Tibial nerve (tissue), 4 donors: ENCODE measurements at regions not wholly inside any gene's neighbourhood (a gene's known extent, or its start where the extent isn't known, plus 50 kb on each side); places are given as distances from the start of the nearest gene placed in this dataset.

Experiments used
- DNase-seq, 2 donors: peaks; one replicate each; pipeline ENCODE4 v3.0.0-alpha.2; 2019; ENCODE audit warnings: low spot score in 2 of 2
- H3K27ac ChIP-seq, 4 donors: fragments of 200-600 bp; sonication (generic) in 3 of 4; one replicate each; pipeline ENCODE4 v1.5.1; 2017 to 2019; ENCODE audit warnings: mild to moderate bottlenecking in 1 of 4
- H3K27me3 ChIP-seq, 2 donors: fragments of 200-600 bp; sonication (generic) in 1 of 2; one replicate each; pipeline versions ENCODE4 v1.5.1 to v1.6.0; 2017 to 2019
- H3K36me3 ChIP-seq, 3 donors: fragments of 200-600 bp; sonication (generic); one replicate each; pipeline ENCODE4 v1.5.1; 2018 to 2019
- H3K4me1 ChIP-seq, 4 donors: fragments of 200-600 bp; sonication (generic) in 3 of 4; one replicate each; pipeline ENCODE4 v1.5.1; 2017 to 2019
- H3K4me3 ChIP-seq, 4 donors: fragments of 200-600 bp; sonication (generic) in 3 of 4; one replicate each; pipeline ENCODE4 v1.5.1; 2017 to 2019; ENCODE audit warnings: mild to moderate bottlenecking in 1 of 4, moderate library complexity in 1 of 4
- H3K9me3 ChIP-seq, 4 donors: fragments of 200-600 bp; sonication (generic) in 3 of 4; one replicate each; pipeline ENCODE4 v1.5.1; 2017 to 2019
- EP300 ChIP-seq, 2 donors: sonication (generic); formaldehyde crosslinking; IDR thresholded peaks; one replicate each; pipeline ENCODE4 v1.6.1; 2017; ENCODE audit warnings: antibody characterized with exemption in 2 of 2, mild to moderate bottlenecking in 1 of 2
- POLR2A ChIP-seq, 2 donors: fragments of 450-650 bp; IDR thresholded peaks; one replicate each; pipeline ENCODE4 v1.6.1; 2017; ENCODE audit warnings: antibody characterized with exemption in 2 of 2, mild to moderate bottlenecking in 2 of 2, moderate library complexity in 2 of 2
- WGBS, 2 donors: methylation state at CpG; one replicate each; pipeline ENCODE4 v1.1.5; 2018; 5-methylcytosine and 5-hydroxymethylcytosine counted together
- TF ChIP-seq, protein P1 (sequence below), 5 experiments: fragments of 200-600 bp in 3 of 5; fragments of 450-650 bp in 2 of 5; sonication (generic) in 3 of 5; IDR thresholded peaks; one replicate each; pipeline ENCODE4 v1.5.1; 2016 to 2019; ENCODE audit warnings: antibody characterized with exemption in 5 of 5, mild to moderate bottlenecking in 3 of 5, moderate library complexity in 2 of 5

DNA sequence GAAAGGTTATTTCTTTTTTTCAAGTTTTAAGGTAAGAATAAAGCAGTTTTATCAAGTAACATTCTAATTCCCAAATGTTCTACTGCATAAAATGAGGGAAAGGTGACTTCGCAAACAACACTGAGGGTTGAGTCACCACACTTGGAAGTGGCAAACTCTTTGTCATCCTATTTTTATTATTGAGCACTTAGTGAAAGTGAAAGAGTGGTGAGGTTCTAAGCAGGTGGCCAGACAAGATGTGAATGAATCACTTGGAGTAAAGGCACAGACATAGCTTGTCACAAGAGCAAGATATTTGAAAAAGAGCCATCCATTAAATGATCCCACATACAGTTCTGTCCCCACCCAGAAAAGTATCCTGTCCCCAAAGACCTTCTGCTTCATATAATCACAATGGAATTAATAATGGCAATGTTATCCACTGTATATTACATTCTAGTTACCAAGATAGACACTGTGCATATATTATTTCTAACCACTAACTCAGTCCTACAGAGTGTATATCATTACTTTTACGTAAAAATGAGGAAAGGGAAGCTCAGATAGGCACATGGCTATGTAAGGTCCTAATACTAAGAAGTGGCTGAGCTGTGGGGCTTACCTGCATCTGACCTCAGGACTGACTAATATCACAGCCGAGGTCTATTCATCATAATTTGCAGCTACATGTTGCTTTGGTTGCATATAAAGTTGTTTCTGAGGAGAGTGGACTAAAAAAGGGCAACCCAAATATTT is 730.4 kb upstream of the MEF2C start:
- WGBS, 2 donors = 93 to 95% methylated on average over 3 of the region's 3 CpGs

DNA sequence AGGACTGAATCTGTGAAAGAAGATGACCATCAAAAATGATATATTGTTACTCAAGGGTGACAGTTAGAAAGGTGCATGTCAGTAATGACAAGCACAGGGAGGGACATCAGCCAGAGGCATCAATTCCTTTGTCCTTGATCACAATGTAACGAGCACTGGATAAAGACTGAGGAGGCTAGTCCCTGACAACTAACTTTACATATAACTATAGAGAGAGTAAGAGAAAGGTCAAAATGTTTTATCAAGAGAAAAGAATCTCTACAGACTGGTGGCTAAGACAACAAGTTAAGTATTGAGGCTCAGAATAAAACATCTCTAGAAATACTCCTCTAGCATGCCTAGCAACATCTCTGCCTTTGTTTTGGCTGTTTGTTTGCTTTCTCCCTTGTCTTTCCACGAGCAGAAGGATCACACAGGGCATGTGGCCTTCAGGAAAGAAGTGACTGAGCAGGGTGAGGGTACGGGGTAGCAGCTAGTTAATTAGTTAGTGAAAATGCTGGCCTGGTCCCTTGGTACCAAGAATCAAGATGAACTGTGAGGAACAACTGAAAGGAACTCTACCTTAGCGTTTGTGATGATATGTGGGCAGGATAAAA is 724.1 kb upstream of the MEF2C start:
- 69 to 71% methylated on average over 4 of the region's 4 CpGs for WGBS, 2 donors
- H3K27ac ChIP-seq = no peak overlapping the region
- H3K4me3 ChIP-seq = no peak overlapping the region
- no peaks in the 10 kb centered on the region for H3K9me3 ChIP-seq
- H3K4me1 ChIP-seq = no peaks in the 10 kb centered on the region
- no peak for TF ChIP-seq EP300 (IDR thresholded peaks at IDR 0.05)
- TF ChIP-seq, protein P1, sequence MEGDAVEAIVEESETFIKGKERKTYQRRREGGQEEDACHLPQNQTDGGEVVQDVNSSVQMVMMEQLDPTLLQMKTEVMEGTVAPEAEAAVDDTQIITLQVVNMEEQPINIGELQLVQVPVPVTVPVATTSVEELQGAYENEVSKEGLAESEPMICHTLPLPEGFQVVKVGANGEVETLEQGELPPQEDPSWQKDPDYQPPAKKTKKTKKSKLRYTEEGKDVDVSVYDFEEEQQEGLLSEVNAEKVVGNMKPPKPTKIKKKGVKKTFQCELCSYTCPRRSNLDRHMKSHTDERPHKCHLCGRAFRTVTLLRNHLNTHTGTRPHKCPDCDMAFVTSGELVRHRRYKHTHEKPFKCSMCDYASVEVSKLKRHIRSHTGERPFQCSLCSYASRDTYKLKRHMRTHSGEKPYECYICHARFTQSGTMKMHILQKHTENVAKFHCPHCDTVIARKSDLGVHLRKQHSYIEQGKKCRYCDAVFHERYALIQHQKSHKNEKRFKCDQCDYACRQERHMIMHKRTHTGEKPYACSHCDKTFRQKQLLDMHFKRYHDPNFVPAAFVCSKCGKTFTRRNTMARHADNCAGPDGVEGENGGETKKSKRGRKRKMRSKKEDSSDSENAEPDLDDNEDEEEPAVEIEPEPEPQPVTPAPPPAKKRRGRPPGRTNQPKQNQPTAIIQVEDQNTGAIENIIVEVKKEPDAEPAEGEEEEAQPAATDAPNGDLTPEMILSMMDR (IDR thresholded peaks at IDR 0.05) = no peak
- TF ChIP-seq POLR2A (IDR thresholded peaks at IDR 0.05) = no peak
- no peaks in the 10 kb centered on the region for H3K27me3 ChIP-seq
- no peaks in the 10 kb centered on the region for H3K36me3 ChIP-seq
- DNase-seq = no peak

More for the DNA sequence above, 730.4 kb upstream of the MEF2C start:
- Histone ChIP-seq H3K27ac (no peak overlapping the region), H3K27me3 (no peaks in the 10 kb centered on the region), H3K9me3 (no peaks in the 10 kb centered on the region), H3K36me3 (no peaks in the 10 kb centered on the region), H3K4me3 (no peak overlapping the region), H3K4me1 (no peaks in the 10 kb centered on the region)
- DNase-seq = no peak
- TF ChIP-seq EP300 (IDR thresholded peaks at IDR 0.05) (no peak), POLR2A (IDR thresholded peaks at IDR 0.05) (no peak)
- TF ChIP-seq, protein P1 (IDR thresholded peaks at IDR 0.05) = no peak

DNA sequence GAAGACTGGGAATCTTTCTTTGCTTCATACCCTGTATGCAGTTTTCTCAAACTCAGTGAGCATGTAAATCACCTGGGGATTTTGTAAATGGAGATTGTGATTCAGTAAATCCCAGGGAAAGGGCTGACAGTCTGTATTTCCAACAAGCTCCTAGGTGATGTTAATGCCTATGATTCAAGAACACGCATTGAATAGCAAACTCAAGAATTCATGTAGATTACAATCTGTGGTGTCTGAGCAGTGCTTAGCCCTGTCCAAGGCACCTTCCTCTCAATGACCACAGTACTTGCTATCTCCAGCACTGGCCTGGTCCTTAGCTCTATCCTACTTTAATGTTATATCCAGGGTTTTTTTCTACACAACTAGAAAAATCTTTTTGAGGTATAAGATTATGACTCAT is 721.4 kb upstream of the MEF2C start:
- H3K4me1 ChIP-seq = no peaks in the 10 kb centered on the region
- no peak overlapping the region for H3K27ac ChIP-seq
- no peaks in the 10 kb centered on the region for H3K36me3 ChIP-seq
- no peaks in the 10 kb centered on the region for H3K27me3 ChIP-seq
- no peak for DNase-seq
- 87 to 89% methylated on average over 1 of the region's 1 CpG for WGBS, 2 donors
- H3K4me3 ChIP-seq = no peak overlapping the region
- no peaks in the 10 kb centered on the region for H3K9me3 ChIP-seq
- no peak for TF ChIP-seq POLR2A (IDR thresholded peaks at IDR 0.05)
- TF ChIP-seq EP300 (IDR thresholded peaks at IDR 0.05) = no peak
- TF ChIP-seq, protein P1 (IDR thresholded peaks at IDR 0.05) = no peak

DNA sequence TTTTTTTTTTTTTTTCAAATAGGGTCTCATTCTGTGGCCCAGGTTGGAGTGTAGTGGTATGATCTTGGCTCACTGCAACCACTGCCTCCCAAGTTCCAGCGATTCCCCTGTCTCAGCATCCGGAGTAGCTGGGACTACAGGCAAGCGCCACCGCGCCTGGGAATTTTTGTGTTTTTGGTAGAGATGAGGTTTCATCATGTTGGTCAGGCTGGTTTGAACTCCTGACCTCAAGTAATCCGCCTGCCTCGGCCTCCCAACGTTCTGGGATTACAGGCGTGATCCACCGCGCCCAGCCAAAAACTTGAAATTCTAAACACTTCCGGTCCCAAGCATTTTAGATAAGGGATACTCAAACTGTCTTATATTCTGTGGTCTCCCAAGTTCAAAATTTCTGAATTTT is 718.9 kb upstream of the MEF2C start:
- 96% methylated on average over 12 of the region's 12 CpGs for WGBS, 2 donors
- DNase-seq = no peak
- Histone ChIP-seq H3K4me1 (no peaks in the 10 kb centered on the region), H3K36me3 (no peaks in the 10 kb centered on the region), H3K9me3 (no peaks in the 10 kb centered on the region), H3K4me3 (no peak overlapping the region), H3K27ac (no peak overlapping the region), H3K27me3 (no peaks in the 10 kb centered on the region)
- no peak for TF ChIP-seq POLR2A (IDR thresholded peaks at IDR 0.05)
- TF ChIP-seq, protein P1 (IDR thresholded peaks at IDR 0.05) = no peak
- no peak for TF ChIP-seq EP300 (IDR thresholded peaks at IDR 0.05)

DNA sequence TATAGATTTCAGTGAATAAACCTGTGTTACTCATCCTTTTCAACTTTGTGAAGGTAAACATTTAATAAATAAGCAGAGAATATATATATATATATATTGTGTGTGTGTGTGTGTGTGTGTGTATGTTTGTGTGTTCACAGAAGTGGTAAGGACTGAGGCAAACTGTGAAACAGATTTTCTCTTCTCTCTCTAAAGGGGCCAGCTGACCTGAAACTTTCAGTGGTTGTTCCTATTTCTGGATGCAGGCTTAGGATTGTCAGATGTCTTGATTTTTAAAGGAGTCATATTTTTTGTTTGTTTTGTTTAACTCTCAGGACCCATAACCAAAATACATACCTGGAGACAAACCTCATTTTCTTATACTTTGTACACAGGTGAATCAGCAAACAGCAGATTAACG is 714.9 kb upstream of the MEF2C start:
- Histone ChIP-seq H3K4me1 (no peaks in the 10 kb centered on the region), H3K36me3 (no peaks in the 10 kb centered on the region), H3K27ac (no peak overlapping the region), H3K27me3 (no peaks in the 10 kb centered on the region), H3K4me3 (no peak overlapping the region), H3K9me3 (no peaks in the 10 kb centered on the region)
- DNase-seq = no peak
- WGBS, 2 donors = 89 to 94% methylated on average over 1 of the region's 1 CpG
- TF ChIP-seq, protein P1 (IDR thresholded peaks at IDR 0.05) = no peak
- TF ChIP-seq POLR2A (IDR thresholded peaks at IDR 0.05) (no peak), EP300 (IDR thresholded peaks at IDR 0.05) (no peak)
